ENCODE measurements at regions not wholly inside any gene's neighbourhood (a gene's known extent, or its start where the extent isn't known, plus 50 kb on each side); places are given as distances from the start of the nearest gene placed in this dataset.

DNA sequence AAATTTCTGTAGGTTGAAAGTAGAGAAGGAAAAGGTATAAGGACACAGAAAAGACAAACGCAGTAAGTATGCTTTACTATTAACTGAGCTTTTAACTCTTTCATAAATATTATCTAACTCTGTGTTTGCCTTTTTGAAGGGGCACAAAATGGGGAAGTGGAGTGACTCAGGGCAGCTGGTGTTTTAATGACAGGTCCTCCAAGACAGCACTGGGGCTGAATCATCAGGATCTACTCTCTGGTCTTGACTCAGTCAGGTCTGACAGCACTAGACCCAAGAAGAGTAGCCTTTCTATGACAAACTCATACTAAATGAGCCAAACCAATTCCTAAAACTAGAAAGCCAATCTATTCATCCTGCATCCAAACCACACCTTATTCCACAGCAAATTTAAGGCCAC lies 102.2 kb downstream of the APTX start:
- Histone ChIP-seq H3K9ac (ENCODE audit: extremely low read depth, low read length, poor library complexity, severe bottlenecking) (no peak overlapping the region), H3K27me3 (ENCODE audit: control insufficient read depth, insufficient read depth, low read length, poor library complexity, severe bottlenecking) (no peaks in the 10 kb centered on the region), H3K4me1 (ENCODE audit: control insufficient read depth, insufficient read depth, low read length) (peaks cover under 1% of the 10 kb centered on the region), H3K4me3 (ENCODE audit: low read length) (no peak overlapping the region), H3K27ac (ENCODE audit: low read depth, low read length) (no peak overlapping the region), H3K9me3 (ENCODE audit: control insufficient read depth, low read length) (no peaks in the 10 kb centered on the region), H3K36me3 (ENCODE audit: control insufficient read depth, insufficient read depth, low read length) (no peaks in the 10 kb centered on the region)
- TF ChIP-seq, protein P1, sequence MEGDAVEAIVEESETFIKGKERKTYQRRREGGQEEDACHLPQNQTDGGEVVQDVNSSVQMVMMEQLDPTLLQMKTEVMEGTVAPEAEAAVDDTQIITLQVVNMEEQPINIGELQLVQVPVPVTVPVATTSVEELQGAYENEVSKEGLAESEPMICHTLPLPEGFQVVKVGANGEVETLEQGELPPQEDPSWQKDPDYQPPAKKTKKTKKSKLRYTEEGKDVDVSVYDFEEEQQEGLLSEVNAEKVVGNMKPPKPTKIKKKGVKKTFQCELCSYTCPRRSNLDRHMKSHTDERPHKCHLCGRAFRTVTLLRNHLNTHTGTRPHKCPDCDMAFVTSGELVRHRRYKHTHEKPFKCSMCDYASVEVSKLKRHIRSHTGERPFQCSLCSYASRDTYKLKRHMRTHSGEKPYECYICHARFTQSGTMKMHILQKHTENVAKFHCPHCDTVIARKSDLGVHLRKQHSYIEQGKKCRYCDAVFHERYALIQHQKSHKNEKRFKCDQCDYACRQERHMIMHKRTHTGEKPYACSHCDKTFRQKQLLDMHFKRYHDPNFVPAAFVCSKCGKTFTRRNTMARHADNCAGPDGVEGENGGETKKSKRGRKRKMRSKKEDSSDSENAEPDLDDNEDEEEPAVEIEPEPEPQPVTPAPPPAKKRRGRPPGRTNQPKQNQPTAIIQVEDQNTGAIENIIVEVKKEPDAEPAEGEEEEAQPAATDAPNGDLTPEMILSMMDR (conservative IDR thresholded peaks at IDR 0.05) = no peak
- no peak for DNase-seq
- Mint-ChIP-seq H3K36me3 (ENCODE audit: low read depth) (no peaks in the 10 kb centered on the region), H3K27me3 (ENCODE audit: insufficient read depth) (no peaks in the 10 kb centered on the region), H3K9me3 (peaks cover 20% of the 10 kb centered on the region), H3K4me3 (no peak overlapping the region), H3K27ac (no peak overlapping the region), H3K4me1 (peaks cover 11% of the 10 kb centered on the region)
- no CpG with 5 or more reads among the region's 1 CpG for WGBS, 2 experiments (ENCODE audit: insufficient coverage in 1 of 2, insufficient read length in 1 of 2)

DNA sequence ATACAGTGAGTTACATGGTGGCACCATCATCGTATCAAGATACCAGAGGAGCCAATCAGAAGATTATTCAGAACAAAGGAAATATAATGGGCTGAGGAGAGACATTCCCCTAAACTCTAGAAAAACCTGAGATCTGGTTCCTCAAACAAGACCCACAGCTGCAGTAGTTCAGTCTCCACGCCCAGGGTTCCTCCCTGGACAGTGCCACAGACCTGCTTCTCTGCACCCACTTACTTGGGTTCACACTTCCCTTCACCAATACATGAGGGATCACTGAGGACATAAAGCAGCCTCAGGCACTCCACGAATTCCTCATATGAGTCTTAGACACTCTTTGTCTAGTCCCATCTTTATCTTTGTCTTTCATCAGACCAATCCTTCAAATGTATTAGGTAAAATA lies 101.7 kb downstream of the APTX start:
- WGBS, 2 experiments (ENCODE audit: insufficient coverage in 1 of 2, insufficient read length in 1 of 2) = 83 to 87% methylated on average over 2 to 3 of the region's 3 CpGs
- peaks cover 16% of the 10 kb centered on the region for H3K4me1 Mint-ChIP-seq

DNA sequence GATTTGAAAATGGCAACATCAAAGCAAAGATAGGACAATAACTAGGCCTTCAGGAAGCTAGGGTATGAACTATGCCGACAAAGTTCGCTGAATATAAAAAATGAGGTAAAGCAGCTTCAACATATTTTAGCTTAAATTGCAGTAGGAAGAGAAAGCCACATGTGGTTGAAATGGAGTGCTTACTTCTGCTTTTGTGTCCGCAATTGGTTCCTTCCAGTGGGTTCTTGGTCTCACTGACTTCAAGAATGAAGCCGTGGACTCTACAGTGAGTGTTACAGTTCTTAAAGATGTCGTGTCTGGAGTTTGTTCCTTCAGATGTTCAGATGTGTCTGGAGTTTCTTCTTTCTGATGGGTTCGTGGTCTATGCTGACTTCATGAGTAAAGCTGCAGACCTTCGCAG lies 95.2 kb downstream of the APTX start:
- WGBS, 2 experiments (ENCODE audit: insufficient coverage in 1 of 2, insufficient read length in 1 of 2) = 88 to 94% methylated on average over 5 to 7 of the region's 7 CpGs
- no peak overlapping the region for H3K27ac ChIP-seq (ENCODE audit: low read depth, low read length)
- no peak for DNase-seq
- Mint-ChIP-seq H3K4me3 (no peak overlapping the region), H3K4me1 (peaks cover 22% of the 10 kb centered on the region), H3K27me3 (ENCODE audit: insufficient read depth) (peaks cover 2% of the 10 kb centered on the region), H3K27ac (no peak overlapping the region), H3K9me3 (peaks cover 14% of the 10 kb centered on the region), H3K36me3 (ENCODE audit: low read depth) (no peaks in the 10 kb centered on the region)
- no peak overlapping the region for H3K9ac ChIP-seq (ENCODE audit: extremely low read depth, low read length, poor library complexity, severe bottlenecking)
- no peaks in the 10 kb centered on the region for H3K36me3 ChIP-seq (ENCODE audit: control insufficient read depth, insufficient read depth, low read length)
- no peaks in the 10 kb centered on the region for H3K9me3 ChIP-seq (ENCODE audit: control insufficient read depth, low read length)
- TF ChIP-seq, protein P1 (conservative IDR thresholded peaks at IDR 0.05) = no peak
- no peak overlapping the region for H3K4me3 ChIP-seq (ENCODE audit: low read length)
- no peaks in the 10 kb centered on the region for H3K27me3 ChIP-seq (ENCODE audit: control insufficient read depth, insufficient read depth, low read length, poor library complexity, severe bottlenecking)
- peaks cover 2% of the 10 kb centered on the region for H3K4me1 ChIP-seq (ENCODE audit: control insufficient read depth, insufficient read depth, low read length)

More for the DNA sequence above, 101.7 kb downstream of the APTX start:
- Histone ChIP-seq H3K27me3 (ENCODE audit: control insufficient read depth, insufficient read depth, low read length, poor library complexity, severe bottlenecking) (no peaks in the 10 kb centered on the region), H3K4me1 (ENCODE audit: control insufficient read depth, insufficient read depth, low read length) (peaks cover 2% of the 10 kb centered on the region), H3K27ac (ENCODE audit: low read depth, low read length) (no peak overlapping the region), H3K9me3 (ENCODE audit: control insufficient read depth, low read length) (no peaks in the 10 kb centered on the region), H3K36me3 (ENCODE audit: control insufficient read depth, insufficient read depth, low read length) (no peaks in the 10 kb centered on the region), H3K4me3 (ENCODE audit: low read length) (no peak overlapping the region), H3K9ac (ENCODE audit: extremely low read depth, low read length, poor library complexity, severe bottlenecking) (no peak overlapping the region)
- no peak overlapping the region for H3K27ac Mint-ChIP-seq
- H3K4me3 Mint-ChIP-seq = no peak overlapping the region
- TF ChIP-seq, protein P1 (conservative IDR thresholded peaks at IDR 0.05) = no peak
- no peaks in the 10 kb centered on the region for H3K36me3 Mint-ChIP-seq (ENCODE audit: low read depth)
- H3K27me3 Mint-ChIP-seq (ENCODE audit: insufficient read depth) = no peaks in the 10 kb centered on the region
- no peak for DNase-seq
- H3K9me3 Mint-ChIP-seq = peaks cover 20% of the 10 kb centered on the region

All from endodermal cell (in vitro differentiated cells).